OCI-M2 (cell line): ENCODE measurements at regions not wholly inside any gene's neighbourhood (a gene's known extent, or its start where the extent isn't known, plus 50 kb on each side); places are given as distances from the start of the nearest gene placed in this dataset.
"Not testable (repeated sequence)": the region's sequence is repeated elsewhere in the genome, so short reads cannot be mapped to it uniquely, and the experiment has no call there.

Source experiments
- DNase-seq: peaks from one replicate; lab custom pipeline; 2025; ENCODE audit not compliant: unreplicated experiment; lab: John Stamatoyannopoulos, UW

- no peak for DNase-seq
Observed at GRCh38 chr9:29285818-29286217, 1712.5 kb upstream of the C9orf72 start.

- DNase-seq = no peak
Observed at GRCh38 chr9:29289365-29289764, 1716.1 kb upstream of the C9orf72 start.

GRCh38 chr9:29290516-29290915 lies 1717.2 kb upstream of the C9orf72 start:
- DNase-seq = no peak

- DNase-seq = no peak
Observed at GRCh38 chr9:29297592-29297991, 1724.3 kb upstream of the C9orf72 start.

- no peak for DNase-seq
Observed at GRCh38 chr9:29311221-29311620, 1737.9 kb upstream of the C9orf72 start.

- no peak for DNase-seq
Observed at GRCh38 chr9:29312327-29312726, 1739.0 kb upstream of the C9orf72 start.

- no peak for DNase-seq
Observed at GRCh38 chr9:29319736-29320513, 1746.6 kb upstream of the C9orf72 start.

GRCh38 chr9:29322240-29322639 lies 1749.0 kb upstream of the C9orf72 start:
- DNase-seq = no peak

- DNase-seq = no peak
Observed at GRCh38 chr9:29325894-29326293, 1752.6 kb upstream of the C9orf72 start.

- DNase-seq = no peak
Observed at GRCh38 chr9:29332789-29333188, 1759.5 kb upstream of the C9orf72 start.

GRCh38 chr9:29336281-29336680 lies 1763.0 kb upstream of the C9orf72 start:
- no peak for DNase-seq

GRCh38 chr9:29339387-29339786 lies 1766.1 kb upstream of the C9orf72 start:
- no peak for DNase-seq

- DNase-seq = no peak
Observed at GRCh38 chr9:29348999-29349398, 1775.7 kb upstream of the C9orf72 start.

GRCh38 chr9:29389421-29389820 lies 1816.1 kb upstream of the C9orf72 start:
- DNase-seq = no peak

- no peak for DNase-seq
Observed at GRCh38 chr9:29390859-29391258, 1817.6 kb upstream of the C9orf72 start.

GRCh38 chr9:29393064-29393463 lies 1819.8 kb upstream of the C9orf72 start:
- no peak for DNase-seq

- no peak for DNase-seq
Observed at GRCh38 chr9:29394855-29395254, 1821.6 kb upstream of the C9orf72 start.

GRCh38 chr9:29397148-29397547 lies 1823.9 kb upstream of the C9orf72 start:
- DNase-seq = no peak

GRCh38 chr9:29416204-29416603 lies 1842.9 kb upstream of the C9orf72 start:
- no peak for DNase-seq

GRCh38 chr9:29422438-29422837 lies 1849.2 kb upstream of the C9orf72 start:
- peak; percentile 9 for DNase-seq

- no peak for DNase-seq
Observed at GRCh38 chr9:29432191-29432590, 1858.9 kb upstream of the C9orf72 start.

- DNase-seq = not testable (repeated sequence)
Observed at GRCh38 chr9:29432656-29433055, 1859.4 kb upstream of the C9orf72 start.

- DNase-seq = no peak
Observed at GRCh38 chr9:29435368-29435767, 1862.1 kb upstream of the C9orf72 start.
